ENCODE measurements at regions not wholly inside any gene's neighbourhood (a gene's known extent, or its start where the extent isn't known, plus 50 kb on each side); places are given as distances from the start of the nearest gene placed in this dataset.

DNA sequence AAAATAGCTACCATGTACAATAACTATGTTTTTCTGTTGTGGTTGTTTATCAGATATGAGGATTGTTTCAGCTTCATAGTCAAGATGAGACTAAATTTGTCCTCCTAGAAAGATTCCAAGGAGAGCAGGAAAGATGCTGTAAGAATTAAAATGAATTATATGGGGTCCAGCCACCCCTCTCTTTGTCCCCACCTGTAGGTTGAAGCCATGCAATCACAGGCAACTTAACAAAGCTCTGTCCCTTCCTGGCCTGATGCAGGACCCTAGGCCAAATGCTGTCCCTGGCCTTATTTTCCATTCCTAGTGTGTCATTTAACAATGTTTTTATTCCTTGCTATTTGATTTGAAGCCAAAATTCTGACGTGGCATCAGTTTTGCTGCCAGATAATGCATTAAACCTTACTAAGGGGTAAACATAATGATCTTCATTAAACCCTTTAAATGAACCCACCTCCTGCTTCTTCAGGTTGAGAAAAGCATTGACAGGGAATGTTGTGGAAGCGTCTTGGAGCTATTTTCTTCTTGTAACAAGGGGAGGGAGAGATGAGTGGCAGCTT, 240.9 kb upstream of the ZNF521 start:
- TF ChIP-seq, protein P1, sequence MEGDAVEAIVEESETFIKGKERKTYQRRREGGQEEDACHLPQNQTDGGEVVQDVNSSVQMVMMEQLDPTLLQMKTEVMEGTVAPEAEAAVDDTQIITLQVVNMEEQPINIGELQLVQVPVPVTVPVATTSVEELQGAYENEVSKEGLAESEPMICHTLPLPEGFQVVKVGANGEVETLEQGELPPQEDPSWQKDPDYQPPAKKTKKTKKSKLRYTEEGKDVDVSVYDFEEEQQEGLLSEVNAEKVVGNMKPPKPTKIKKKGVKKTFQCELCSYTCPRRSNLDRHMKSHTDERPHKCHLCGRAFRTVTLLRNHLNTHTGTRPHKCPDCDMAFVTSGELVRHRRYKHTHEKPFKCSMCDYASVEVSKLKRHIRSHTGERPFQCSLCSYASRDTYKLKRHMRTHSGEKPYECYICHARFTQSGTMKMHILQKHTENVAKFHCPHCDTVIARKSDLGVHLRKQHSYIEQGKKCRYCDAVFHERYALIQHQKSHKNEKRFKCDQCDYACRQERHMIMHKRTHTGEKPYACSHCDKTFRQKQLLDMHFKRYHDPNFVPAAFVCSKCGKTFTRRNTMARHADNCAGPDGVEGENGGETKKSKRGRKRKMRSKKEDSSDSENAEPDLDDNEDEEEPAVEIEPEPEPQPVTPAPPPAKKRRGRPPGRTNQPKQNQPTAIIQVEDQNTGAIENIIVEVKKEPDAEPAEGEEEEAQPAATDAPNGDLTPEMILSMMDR (IDR thresholded peaks at IDR 0.05; ENCODE audit: poor library complexity), result no peak
- no peak for TF ChIP-seq EZH2 (IDR thresholded peaks at IDR 0.05; ENCODE audit: borderline replicate concordance)
- no peak for TF ChIP-seq EZH2phosphoT487 (IDR thresholded peaks at IDR 0.05; ENCODE audit: low read depth, severe bottlenecking, unreplicated experiment)
